ENCODE measurements at regions not wholly inside any gene's neighbourhood (a gene's known extent, or its start where the extent isn't known, plus 50 kb on each side); places are given as distances from the start of the nearest gene placed in this dataset.

GRCh38 chr3:147963711-147964110, 554.5 kb downstream of the ZIC1 start:
- Histone ChIP-seq H2AK5ac (ENCODE audit: low read length) (no peak overlapping the region), H3K79me2 (ENCODE audit: control insufficient read depth, insufficient read depth, low read length, poor library complexity) (no peaks in the 10 kb centered on the region), H3K4me2 (ENCODE audit: low read length) (no peak overlapping the region), H3K9me3 (ENCODE audit: insufficient read depth, low read depth, low read length) (no peaks in the 10 kb centered on the region), H3K23ac (ENCODE audit: low read length) (no peak overlapping the region), H2BK5ac (ENCODE audit: low read depth, low read length, poor library complexity) (no peak overlapping the region), H4K91ac (ENCODE audit: low read depth, low read length) (no peak overlapping the region), H3K14ac (ENCODE audit: low read length) (no peak overlapping the region), H3K4me3 (ENCODE audit: low read depth, low read length) (no peak overlapping the region), H2BK12ac (ENCODE audit: low read length) (no peak overlapping the region), H3K27ac (ENCODE audit: low read depth, low read length) (no peak overlapping the region), H3K36me3 (ENCODE audit: control insufficient read depth in 1 of 2, insufficient read depth in 2 of 2, low read length in 2 of 2) (no peaks in the 10 kb centered on the region), H3K4ac (ENCODE audit: low read depth, low read length) (no peak overlapping the region), H3K27me3 (ENCODE audit: insufficient read depth, low read length) (no peaks in the 10 kb centered on the region), H2BK120ac (ENCODE audit: insufficient read depth, low read length, poor library complexity) (no peak overlapping the region), H2AFZ (ENCODE audit: insufficient read depth, low read length, poor library complexity) (no peak overlapping the region), H4K12ac (ENCODE audit: low read depth, low read length) (no peak overlapping the region), H3K4me1 (ENCODE audit: control insufficient read depth in 1 of 2, insufficient read depth in 2 of 2, low read length in 2 of 2) (no peaks in the 10 kb centered on the region), H3K18ac (ENCODE audit: low read length) (no peak overlapping the region), H3K9ac (ENCODE audit: low read length) (no peak overlapping the region), H4K8ac (ENCODE audit: low read depth, low read length) (no peak overlapping the region), H3K79me1 (ENCODE audit: low read length) (no peaks in the 10 kb centered on the region)
- peak in 1 of 2 donors; percentile 3 for DNase-seq
- WGBS (ENCODE audit: extremely low coverage, insufficient coverage, insufficient read length): no CpG with 5 or more reads among the region's 1 CpG

- Histone ChIP-seq H2AFZ (ENCODE audit: insufficient read depth, low read length, poor library complexity) (no peak overlapping the region), H3K9ac (ENCODE audit: low read length) (no peak overlapping the region), H2BK12ac (ENCODE audit: low read length) (no peak overlapping the region), H2BK5ac (ENCODE audit: low read depth, low read length, poor library complexity) (no peak overlapping the region), H3K18ac (ENCODE audit: low read length) (no peak overlapping the region), H3K4me1 (ENCODE audit: control insufficient read depth in 1 of 2, insufficient read depth in 2 of 2, low read length in 2 of 2) (no peaks in the 10 kb centered on the region), H4K8ac (ENCODE audit: low read depth, low read length) (no peak overlapping the region), H3K9me3 (ENCODE audit: insufficient read depth, low read depth, low read length) (no peaks in the 10 kb centered on the region), H3K27ac (ENCODE audit: low read depth, low read length) (no peak overlapping the region), H3K4me2 (ENCODE audit: low read length) (no peak overlapping the region), H3K36me3 (ENCODE audit: control insufficient read depth in 1 of 2, insufficient read depth in 2 of 2, low read length in 2 of 2) (no peaks in the 10 kb centered on the region), H4K91ac (ENCODE audit: low read depth, low read length) (no peak overlapping the region), H2BK120ac (ENCODE audit: insufficient read depth, low read length, poor library complexity) (no peak overlapping the region), H3K4me3 (ENCODE audit: low read depth, low read length) (no peak overlapping the region), H2AK5ac (ENCODE audit: low read length) (no peak overlapping the region), H3K23ac (ENCODE audit: low read length) (no peak overlapping the region), H3K79me2 (ENCODE audit: control insufficient read depth, insufficient read depth, low read length, poor library complexity) (no peaks in the 10 kb centered on the region), H3K27me3 (ENCODE audit: insufficient read depth, low read length) (no peaks in the 10 kb centered on the region), H3K79me1 (ENCODE audit: low read length) (no peaks in the 10 kb centered on the region), H3K14ac (ENCODE audit: low read length) (no peak overlapping the region), H3K4ac (ENCODE audit: low read depth, low read length) (no peak overlapping the region), H4K12ac (ENCODE audit: low read depth, low read length) (no peak overlapping the region)
- no peak for DNase-seq
- WGBS (ENCODE audit: extremely low coverage, insufficient coverage, insufficient read length): no CpG with 5 or more reads among the region's 1 CpG
Measured at GRCh38 chr3:147975165-147975564, 566.0 kb downstream of the ZIC1 start.

- no peak overlapping the region for H3K4me3 ChIP-seq (ENCODE audit: low read depth, low read length)
- H2AFZ ChIP-seq (ENCODE audit: insufficient read depth, low read length, poor library complexity): no peak overlapping the region
- H3K27me3 ChIP-seq (ENCODE audit: insufficient read depth, low read length): no peaks in the 10 kb centered on the region
- no peaks in the 10 kb centered on the region for H3K36me3 ChIP-seq (ENCODE audit: control insufficient read depth in 1 of 2, insufficient read depth in 2 of 2, low read length in 2 of 2)
- WGBS (ENCODE audit: extremely low coverage, insufficient coverage, insufficient read length): no CpG with 5 or more reads among the region's 1 CpG
- no peak overlapping the region for H2BK120ac ChIP-seq (ENCODE audit: insufficient read depth, low read length, poor library complexity)
- no peaks in the 10 kb centered on the region for H3K9me3 ChIP-seq (ENCODE audit: insufficient read depth, low read depth, low read length)
- no peaks in the 10 kb centered on the region for H3K79me2 ChIP-seq (ENCODE audit: control insufficient read depth, insufficient read depth, low read length, poor library complexity)
- H3K18ac ChIP-seq (ENCODE audit: low read length): no peak overlapping the region
- no peak overlapping the region for H3K4me2 ChIP-seq (ENCODE audit: low read length)
- H2BK5ac ChIP-seq (ENCODE audit: low read depth, low read length, poor library complexity): no peak overlapping the region
- H3K23ac ChIP-seq (ENCODE audit: low read length): no peak overlapping the region
- H2BK12ac ChIP-seq (ENCODE audit: low read length): no peak overlapping the region
- H3K4me1 ChIP-seq (ENCODE audit: control insufficient read depth in 1 of 2, insufficient read depth in 2 of 2, low read length in 2 of 2): no peaks in the 10 kb centered on the region
- no peak overlapping the region for H3K9ac ChIP-seq (ENCODE audit: low read length)
- DNase-seq: no peak
- no peak overlapping the region for H3K4ac ChIP-seq (ENCODE audit: low read depth, low read length)
- no peaks in the 10 kb centered on the region for H3K79me1 ChIP-seq (ENCODE audit: low read length)
- H2AK5ac ChIP-seq (ENCODE audit: low read length): no peak overlapping the region
- H4K8ac ChIP-seq (ENCODE audit: low read depth, low read length): no peak overlapping the region
- no peak overlapping the region for H4K12ac ChIP-seq (ENCODE audit: low read depth, low read length)
- no peak overlapping the region for H3K27ac ChIP-seq (ENCODE audit: low read depth, low read length)
- H3K14ac ChIP-seq (ENCODE audit: low read length): no peak overlapping the region
- no peak overlapping the region for H4K91ac ChIP-seq (ENCODE audit: low read depth, low read length)
Measured at GRCh38 chr3:147977001-147977400, 567.8 kb downstream of the ZIC1 start.

GRCh38 chr3:147987549-147987948, 578.4 kb downstream of the ZIC1 start:
- Histone ChIP-seq H3K79me2 (ENCODE audit: control insufficient read depth, insufficient read depth, low read length, poor library complexity) (no peaks in the 10 kb centered on the region), H3K23ac (ENCODE audit: low read length) (no peak overlapping the region), H3K4ac (ENCODE audit: low read depth, low read length) (no peak overlapping the region), H2BK5ac (ENCODE audit: low read depth, low read length, poor library complexity) (no peak overlapping the region), H4K8ac (ENCODE audit: low read depth, low read length) (no peak overlapping the region), H3K18ac (ENCODE audit: low read length) (no peak overlapping the region), H2AK5ac (ENCODE audit: low read length) (no peak overlapping the region), H3K27ac (ENCODE audit: low read depth, low read length) (no peak overlapping the region), H2AFZ (ENCODE audit: insufficient read depth, low read length, poor library complexity) (no peak overlapping the region), H3K79me1 (ENCODE audit: low read length) (no peaks in the 10 kb centered on the region), H3K14ac (ENCODE audit: low read length) (no peak overlapping the region), H3K27me3 (ENCODE audit: insufficient read depth, low read length) (no peaks in the 10 kb centered on the region), H4K91ac (ENCODE audit: low read depth, low read length) (no peak overlapping the region), H4K12ac (ENCODE audit: low read depth, low read length) (no peak overlapping the region), H2BK120ac (ENCODE audit: insufficient read depth, low read length, poor library complexity) (no peak overlapping the region), H3K36me3 (ENCODE audit: control insufficient read depth in 1 of 2, insufficient read depth in 2 of 2, low read length in 2 of 2) (no peaks in the 10 kb centered on the region), H2BK12ac (ENCODE audit: low read length) (no peak overlapping the region), H3K4me2 (ENCODE audit: low read length) (no peak overlapping the region), H3K4me1 (ENCODE audit: control insufficient read depth in 1 of 2, insufficient read depth in 2 of 2, low read length in 2 of 2) (no peaks in the 10 kb centered on the region), H3K4me3 (ENCODE audit: low read depth, low read length) (no peak overlapping the region), H3K9me3 (ENCODE audit: insufficient read depth, low read depth, low read length) (peaks cover 2% of the 10 kb centered on the region), H3K9ac (ENCODE audit: low read length) (no peak overlapping the region)
- DNase-seq: no peak
- WGBS (ENCODE audit: extremely low coverage, insufficient coverage, insufficient read length): no CpG with 5 or more reads among the region's 1 CpG

Measured in trophoblast cell (in vitro differentiated cells and primary cell).